ENCODE measurements at regions not wholly inside any gene's neighbourhood (a gene's known extent, or its start where the extent isn't known, plus 50 kb on each side); places are given as distances from the start of the nearest gene placed in this dataset.

DNA sequence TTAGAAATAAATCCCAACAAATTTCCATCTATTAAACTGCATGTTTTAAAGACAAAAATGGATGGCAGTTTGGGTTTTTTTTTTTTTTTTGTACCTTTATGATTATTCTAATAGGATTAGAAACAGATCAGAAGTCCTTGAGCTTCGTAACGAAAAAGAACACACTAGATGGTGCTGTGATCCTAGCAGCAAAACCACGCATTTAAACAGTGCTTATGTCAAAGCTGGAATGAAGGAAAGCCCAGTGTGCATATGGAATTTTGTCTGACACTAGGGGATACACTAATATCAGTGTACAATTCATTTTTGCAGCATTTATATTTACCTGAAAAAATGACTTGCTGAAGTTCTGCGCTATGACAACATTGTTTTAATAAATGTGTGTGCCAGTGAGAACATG, 229.1 kb downstream of the VEGFC start:
- WGBS, 2 experiments (ENCODE audit: low coverage in 1 of 2, low lambda C conversion rate in 2 of 2, missing lambda C conversion rate in 2 of 2): 46 to 47% methylated on average over 4 of the region's 4 CpGs

DNA sequence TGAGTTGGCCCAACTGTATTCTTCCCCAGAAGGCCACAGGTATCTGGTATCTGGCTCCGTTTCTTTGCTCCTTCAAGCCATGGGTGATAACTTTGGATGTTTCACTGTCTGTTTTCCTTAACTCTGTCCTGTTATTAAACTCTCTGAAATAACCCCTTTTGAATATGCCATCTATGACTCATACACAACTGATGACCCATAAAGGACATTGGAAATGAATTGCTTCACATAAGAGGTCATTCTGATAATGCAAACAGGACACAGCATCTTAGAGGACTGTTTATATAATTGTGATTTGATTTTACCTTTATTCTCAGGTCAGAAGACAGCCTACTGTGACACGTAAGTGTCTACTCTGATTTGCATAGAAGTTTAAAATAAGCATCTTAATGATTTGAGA, 227.7 kb downstream of the VEGFC start:
- in situ Hi-C loops (cut with MboI): loop anchor here (25.0 kb wide), 1 partner anchor 472 kb away; no protein-coding TSS in a partner anchor
- Histone ChIP-seq H3K27ac (no peak overlapping the region), H3K4me3 (no peak overlapping the region), H3K9ac (no peak overlapping the region), H3K4me1 (ENCODE audit: insufficient read depth) (no peaks in the 10 kb centered on the region), H3K4me2 (ENCODE audit: unreplicated experiment) (no peak overlapping the region), H3K9me2 (ENCODE audit: insufficient read depth) (no peaks in the 10 kb centered on the region), H3K9me3 (ENCODE audit: low read depth) (no peaks in the 10 kb centered on the region), H2AFZ (no peak overlapping the region), H3K79me2 (ENCODE audit: insufficient read depth) (no peaks in the 10 kb centered on the region), H3K27me3 (replicated peaks; ENCODE audit: insufficient read depth) (no peaks in the 10 kb centered on the region), H3K36me3 (ENCODE audit: low read depth) (no peaks in the 10 kb centered on the region), H4K20me1 (ENCODE audit: insufficient read depth) (no peaks in the 10 kb centered on the region), H3F3A (ENCODE audit: insufficient read depth) (no peaks in the 10 kb centered on the region)
- 89 to 97% methylated on average over 2 of the region's 2 CpGs for WGBS, 2 experiments (ENCODE audit: low coverage in 1 of 2, low lambda C conversion rate in 2 of 2, missing lambda C conversion rate in 2 of 2)
- DNase-seq: peak; percentile 19
- no peak for TF ChIP-seq EZH2 (IDR thresholded peaks at IDR 0.05; ENCODE audit: insufficient read depth, poor library complexity, severe bottlenecking)
- TF ChIP-seq EZH2phosphoT487 (IDR thresholded peaks at IDR 0.05; ENCODE audit: insufficient read depth, low read depth): no peak

More for the DNA sequence above, 229.1 kb downstream of the VEGFC start:
- Histone ChIP-seq H4K20me1 (ENCODE audit: insufficient read depth) (no peaks in the 10 kb centered on the region), H3K4me3 (peak overlapping the region; percentile 52), H3K4me2 (ENCODE audit: unreplicated experiment) (peak overlapping the region; percentile 24), H3K36me3 (ENCODE audit: low read depth) (no peaks in the 10 kb centered on the region), H3K4me1 (ENCODE audit: insufficient read depth) (no peaks in the 10 kb centered on the region), H3K27ac (no peak overlapping the region), H3K9me3 (ENCODE audit: low read depth) (no peaks in the 10 kb centered on the region), H3K9ac (peak overlapping the region; percentile 1; the same call in 1 of the 2 replicates), H3F3A (ENCODE audit: insufficient read depth) (no peaks in the 10 kb centered on the region), H2AFZ (peak overlapping the region; percentile 79), H3K79me2 (ENCODE audit: insufficient read depth) (no peaks in the 10 kb centered on the region), H3K27me3 (replicated peaks; ENCODE audit: insufficient read depth) (no peaks in the 10 kb centered on the region), H3K9me2 (ENCODE audit: insufficient read depth) (no peaks in the 10 kb centered on the region)
- TF ChIP-seq EZH2phosphoT487 (IDR thresholded peaks at IDR 0.05; ENCODE audit: insufficient read depth, low read depth): no peak
- peak; percentile 58 for DNase-seq
- in situ Hi-C loops (cut with MboI): loop anchor here (25.0 kb wide), 1 partner anchor 474 kb away; no protein-coding TSS in a partner anchor

DNA sequence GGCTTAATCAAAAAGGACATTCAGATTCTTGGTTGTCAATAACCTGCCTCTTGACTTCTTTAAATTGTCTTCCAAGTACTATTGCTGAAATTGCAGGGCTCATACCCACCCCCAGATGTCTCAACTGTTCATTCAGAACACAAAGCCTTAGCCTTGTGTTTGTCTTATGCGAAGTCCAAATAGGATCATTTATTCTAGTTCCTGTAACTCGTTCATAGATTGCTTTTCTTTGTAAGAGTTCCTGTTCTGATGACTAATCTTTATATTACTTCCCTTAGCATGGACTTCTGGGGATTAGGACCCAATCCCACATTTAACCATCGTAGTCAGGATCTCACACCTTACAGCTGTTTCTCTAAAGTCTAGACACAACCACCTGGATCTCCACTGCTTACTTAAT, 226.0 kb downstream of the VEGFC start:
- Histone ChIP-seq H3K36me3 (ENCODE audit: low read depth) (no peaks in the 10 kb centered on the region), H3K9ac (no peak overlapping the region), H3K4me3 (no peak overlapping the region), H4K20me1 (ENCODE audit: insufficient read depth) (no peaks in the 10 kb centered on the region), H3K79me2 (ENCODE audit: insufficient read depth) (no peaks in the 10 kb centered on the region), H3K9me2 (ENCODE audit: insufficient read depth) (no peaks in the 10 kb centered on the region), H3K9me3 (ENCODE audit: low read depth) (no peaks in the 10 kb centered on the region), H2AFZ (no peak overlapping the region), H3K4me1 (ENCODE audit: insufficient read depth) (no peaks in the 10 kb centered on the region), H3K27me3 (replicated peaks; ENCODE audit: insufficient read depth) (no peaks in the 10 kb centered on the region), H3K4me2 (ENCODE audit: unreplicated experiment) (no peak overlapping the region), H3K27ac (no peak overlapping the region), H3F3A (ENCODE audit: insufficient read depth) (no peaks in the 10 kb centered on the region)
- in situ Hi-C loops (cut with MboI): loop anchor here (25.0 kb wide), 1 partner anchor 471 kb away; no protein-coding TSS in a partner anchor
- no peak for DNase-seq
- TF ChIP-seq EZH2phosphoT487 (IDR thresholded peaks at IDR 0.05; ENCODE audit: insufficient read depth, low read depth): no peak
- TF ChIP-seq EZH2 (IDR thresholded peaks at IDR 0.05; ENCODE audit: insufficient read depth, poor library complexity, severe bottlenecking): no peak
- WGBS, 2 experiments (ENCODE audit: low coverage in 1 of 2, low lambda C conversion rate in 2 of 2, missing lambda C conversion rate in 2 of 2): 83 to 85% methylated on average over 3 of the region's 3 CpGs

- Histone ChIP-seq H3K79me2 (ENCODE audit: insufficient read depth) (no peaks in the 10 kb centered on the region), H3K36me3 (ENCODE audit: low read depth) (no peaks in the 10 kb centered on the region), H3K9ac (no peak overlapping the region), H2AFZ (no peak overlapping the region), H4K20me1 (ENCODE audit: insufficient read depth) (no peaks in the 10 kb centered on the region), H3K4me3 (no peak overlapping the region), H3K4me1 (ENCODE audit: insufficient read depth) (no peaks in the 10 kb centered on the region), H3K4me2 (ENCODE audit: unreplicated experiment) (no peak overlapping the region), H3K9me2 (ENCODE audit: insufficient read depth) (no peaks in the 10 kb centered on the region), H3K9me3 (ENCODE audit: low read depth) (no peaks in the 10 kb centered on the region), H3F3A (ENCODE audit: insufficient read depth) (no peaks in the 10 kb centered on the region), H3K27me3 (replicated peaks; ENCODE audit: insufficient read depth) (no peaks in the 10 kb centered on the region), H3K27ac (no peak overlapping the region)
- in situ Hi-C loops (cut with MboI): loop anchor here (25.0 kb wide), 1 partner anchor 469 kb away; no protein-coding TSS in a partner anchor
- no peak for TF ChIP-seq EZH2 (IDR thresholded peaks at IDR 0.05; ENCODE audit: insufficient read depth, poor library complexity, severe bottlenecking)
- TF ChIP-seq EZH2phosphoT487 (IDR thresholded peaks at IDR 0.05; ENCODE audit: insufficient read depth, low read depth): no peak
- no peak for DNase-seq
- 85 to 93% methylated on average over 4 of the region's 4 CpGs for WGBS, 2 experiments (ENCODE audit: low coverage in 1 of 2, low lambda C conversion rate in 2 of 2, missing lambda C conversion rate in 2 of 2)
Measured at GRCh38 chr4:176568238-176568637, 224.5 kb downstream of the VEGFC start.

- no peaks in the 10 kb centered on the region for H3K9me2 ChIP-seq (ENCODE audit: insufficient read depth)
- no peak overlapping the region for H3K9ac ChIP-seq
- no peaks in the 10 kb centered on the region for H3K4me1 ChIP-seq (ENCODE audit: insufficient read depth)
- no peak overlapping the region for H3K27ac ChIP-seq
- no peaks in the 10 kb centered on the region for H3K27me3 ChIP-seq (replicated peaks; ENCODE audit: insufficient read depth)
- no peaks in the 10 kb centered on the region for H3F3A ChIP-seq (ENCODE audit: insufficient read depth)
- H4K20me1 ChIP-seq (ENCODE audit: insufficient read depth): no peaks in the 10 kb centered on the region
- no peak overlapping the region for H3K4me2 ChIP-seq (ENCODE audit: unreplicated experiment)
- H3K4me3 ChIP-seq: no peak overlapping the region
- no peaks in the 10 kb centered on the region for H3K36me3 ChIP-seq (ENCODE audit: low read depth)
- 60 to 80% methylated on average over 2 of the region's 2 CpGs for WGBS, 2 experiments (ENCODE audit: low coverage in 1 of 2, low lambda C conversion rate in 2 of 2, missing lambda C conversion rate in 2 of 2)
- TF ChIP-seq EZH2phosphoT487 (IDR thresholded peaks at IDR 0.05; ENCODE audit: insufficient read depth, low read depth) (no peak), EZH2 (IDR thresholded peaks at IDR 0.05; ENCODE audit: insufficient read depth, poor library complexity, severe bottlenecking) (no peak)
- peak; percentile 10 for DNase-seq
- H2AFZ ChIP-seq: no peak overlapping the region
- H3K9me3 ChIP-seq (ENCODE audit: low read depth): no peaks in the 10 kb centered on the region
- in situ Hi-C loops (cut with MboI): loop anchor here (25.0 kb wide), 1 partner anchor 468 kb away; no protein-coding TSS in a partner anchor
- no peaks in the 10 kb centered on the region for H3K79me2 ChIP-seq (ENCODE audit: insufficient read depth)
Measured at GRCh38 chr4:176569301-176569700, 223.4 kb downstream of the VEGFC start.
